GM23338 (cell line): ENCODE measurements at regions not wholly inside any gene's neighbourhood (a gene's known extent, or its start where the extent isn't known, plus 50 kb on each side); places are given as distances from the start of the nearest gene placed in this dataset.

Experiments used
- ATAC-seq: fragments of 200-7000 bp; cut with Tn5 transposase; 3 replicates; pipeline ENCODE4 v1.9.1; 2020
- DNase-seq: peaks from one replicate; pipeline ENCODE4 v3.0.0-alpha.2; 2015; ENCODE audit warnings: low spot score
- H2AFZ ChIP-seq: fragments of 200-600 bp; sonication (generic); 2 replicates; pipeline ENCODE4 v1.8.0; 2016; ENCODE audit warnings: antibody characterized with exemption, mild to moderate bottlenecking, moderate library complexity
- H3F3A ChIP-seq: fragments of 200-600 bp; sonication (generic); replicated peaks from 2 replicates; pipeline ENCODE4 v1.8.0; 2017; ENCODE audit warnings: antibody characterized with exemption, mixed run types, low read depth
- H3K27ac ChIP-seq: fragments of 200-600 bp; sonication (generic); 2 replicates; pipeline ENCODE4 v1.6.1; 2016; ENCODE audit warnings: low read depth
- H3K27me3 ChIP-seq: fragments of 200-600 bp; sonication (generic); 2 replicates; pipeline ENCODE4 v1.8.0; 2016; ENCODE audit warnings: mild to moderate bottlenecking, mixed run types, moderate library complexity; ENCODE audit not compliant: insufficient read depth
- H3K36me3 ChIP-seq: fragments of 200-600 bp; sonication (generic); 2 replicates; pipeline ENCODE4 v1.8.0; 2016; ENCODE audit warnings: mild to moderate bottlenecking; ENCODE audit not compliant: insufficient read depth
- H3K4me1 ChIP-seq: fragments of 200-600 bp; sonication (generic); 2 replicates; pipeline ENCODE4 v1.8.0; 2016; ENCODE audit warnings: mild to moderate bottlenecking, moderate library complexity; ENCODE audit not compliant: insufficient read depth
- H3K4me2 ChIP-seq: fragments of 200-600 bp; sonication (generic); 2 replicates; pipeline ENCODE4 v1.7.1; 2017; ENCODE audit warnings: mixed run types
- H3K4me3 ChIP-seq: fragments of 200-600 bp; sonication (generic); 2 replicates; pipeline ENCODE4 v1.6.1; 2016; ENCODE audit warnings: mixed run types
- H3K79me2 ChIP-seq: fragments of 200-600 bp; sonication (generic); replicated peaks from 2 replicates; pipeline ENCODE4 v1.8.0; 2017; ENCODE audit warnings: mild to moderate bottlenecking; ENCODE audit not compliant: insufficient read depth
- H3K9me2 ChIP-seq: fragments of 200-600 bp; sonication (generic); 2 replicates; pipeline ENCODE4 v1.8.0; 2017; ENCODE audit not compliant: insufficient read depth
- H4K20me1 ChIP-seq: fragments of 200-600 bp; sonication (generic); replicated peaks from 2 replicates; pipeline ENCODE4 v1.8.0; 2017; ENCODE audit warnings: mild to moderate bottlenecking; ENCODE audit not compliant: insufficient read depth
- H3K27ac Mint-ChIP-seq: 2 replicates; pipeline ENCODE4 v1.8.0; 2020; ENCODE audit warnings: inconsistent platforms, mild to moderate bottlenecking, moderate library complexity, mixed read lengths
- H3K27me3 Mint-ChIP-seq: 3 replicates; pipeline ENCODE4 v1.8.0; 2022; ENCODE audit warnings: low read depth, mild to moderate bottlenecking, moderate library complexity, mixed read lengths, inconsistent platforms; ENCODE audit not compliant: insufficient read depth, poor library complexity
- H3K36me3 Mint-ChIP-seq: 3 replicates; pipeline ENCODE4 v1.8.0; 2021; ENCODE audit warnings: low read depth, mild to moderate bottlenecking, inconsistent platforms, moderate library complexity, mixed read lengths
- H3K4me1 Mint-ChIP-seq: 3 replicates; pipeline ENCODE4 v1.8.0; 2020; ENCODE audit warnings: mild to moderate bottlenecking, inconsistent platforms, mixed read lengths
- H3K4me3 Mint-ChIP-seq: 3 replicates; pipeline ENCODE4 v1.8.0; 2021; ENCODE audit warnings: moderate library complexity, mild to moderate bottlenecking, inconsistent platforms, mixed read lengths
- H3K9me3 Mint-ChIP-seq: 3 replicates; pipeline ENCODE4 v1.8.0; 2020; ENCODE audit warnings: moderate library complexity, mild to moderate bottlenecking, inconsistent platforms, mixed read lengths
- EZH2phosphoT487 ChIP-seq: fragments of 200-600 bp; sonication (generic); IDR thresholded peaks from one replicate; pipeline ENCODE4 v1.8.1; 2018; ENCODE audit warnings: antibody characterized with exemption; ENCODE audit not compliant: unreplicated experiment
- NANOG ChIP-seq: IDR thresholded peaks from 2 replicates; pipeline ENCODE4 v1.6.1; 2016; ENCODE audit warnings: antibody characterized with exemption, borderline replicate concordance
- POLR2AphosphoS5 ChIP-seq: IDR thresholded peaks from 2 replicates; pipeline ENCODE4 v1.6.1; 2016; ENCODE audit warnings: antibody characterized with exemption, low read depth
- STAT1 ChIP-seq: IDR thresholded peaks from one replicate; pipeline ENCODE4 v1.6.1; 2016; ENCODE audit warnings: antibody characterized with exemption; ENCODE audit not compliant: unreplicated experiment
- ZNF114 ChIP-seq: fragments of 250-450 bp; sonication (Bioruptor Pico); IDR thresholded peaks from 2 replicates; pipeline ENCODE4 v1.5.0; 2020; ENCODE audit warnings: mild to moderate bottlenecking, moderate library complexity
- ZNF331 ChIP-seq: fragments of 250-450 bp; sonication (Bioruptor Pico); IDR thresholded peaks from 2 replicates; pipeline ENCODE4 v1.5.0; 2020; ENCODE audit warnings: low read depth, mild to moderate bottlenecking, moderate library complexity
- TF ChIP-seq, protein P1 (sequence below), 2 experiments: fragments of 200-600 bp in 1 of 2; sonication (generic) in 1 of 2; conservative IDR thresholded peaks; 2 replicates each; pipeline versions ENCODE4 v1.5.1 to v1.6.1; 2016 to 2017; ENCODE audit warnings: antibody characterized with exemption in 2 of 2, low read depth in 2 of 2, mild to moderate bottlenecking in 2 of 2, moderate library complexity in 1 of 2
- TF ChIP-seq, protein P2 (sequence below): IDR thresholded peaks from one replicate; pipeline ENCODE4 v1.6.1; 2018; ENCODE audit warnings: antibody characterized with exemption; ENCODE audit not compliant: unreplicated experiment

DNA sequence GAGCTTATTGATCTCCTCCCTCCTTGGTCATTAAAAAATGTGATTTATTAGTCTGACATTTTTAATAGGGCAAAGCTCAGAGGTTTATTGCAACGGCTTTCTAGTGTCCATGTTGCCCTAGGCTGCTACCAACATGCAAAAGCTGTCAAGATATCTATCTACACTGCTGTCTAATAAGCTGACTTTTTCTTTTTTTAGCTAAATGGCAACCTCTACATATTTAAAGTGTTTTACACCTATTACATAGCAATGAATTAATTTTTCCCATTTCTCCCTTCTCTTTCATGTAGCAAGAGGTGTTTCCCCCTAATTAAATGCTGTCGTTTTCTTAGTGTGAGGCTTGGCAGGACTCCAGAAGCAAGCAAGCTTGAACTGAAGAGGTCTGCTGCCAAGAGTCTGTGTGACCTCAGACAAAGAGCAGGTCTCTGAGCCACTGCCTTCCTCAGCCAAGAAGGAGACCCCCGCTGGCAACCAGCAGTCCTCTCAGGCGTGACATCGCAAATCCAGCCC is 79.4 kb downstream of the GAS1 start:
- H3F3A ChIP-seq, result no peaks in the 10 kb centered on the region
- H3K79me2 ChIP-seq, result no peaks in the 10 kb centered on the region
- ATAC-seq (peak; percentile 83), DNase-seq (peak; percentile 13)
- H3K27me3 ChIP-seq, result no peaks in the 10 kb centered on the region
- no peak overlapping the region for H3K27ac ChIP-seq
- TF ChIP-seq NANOG, result no peak
- TF ChIP-seq, protein P1, sequence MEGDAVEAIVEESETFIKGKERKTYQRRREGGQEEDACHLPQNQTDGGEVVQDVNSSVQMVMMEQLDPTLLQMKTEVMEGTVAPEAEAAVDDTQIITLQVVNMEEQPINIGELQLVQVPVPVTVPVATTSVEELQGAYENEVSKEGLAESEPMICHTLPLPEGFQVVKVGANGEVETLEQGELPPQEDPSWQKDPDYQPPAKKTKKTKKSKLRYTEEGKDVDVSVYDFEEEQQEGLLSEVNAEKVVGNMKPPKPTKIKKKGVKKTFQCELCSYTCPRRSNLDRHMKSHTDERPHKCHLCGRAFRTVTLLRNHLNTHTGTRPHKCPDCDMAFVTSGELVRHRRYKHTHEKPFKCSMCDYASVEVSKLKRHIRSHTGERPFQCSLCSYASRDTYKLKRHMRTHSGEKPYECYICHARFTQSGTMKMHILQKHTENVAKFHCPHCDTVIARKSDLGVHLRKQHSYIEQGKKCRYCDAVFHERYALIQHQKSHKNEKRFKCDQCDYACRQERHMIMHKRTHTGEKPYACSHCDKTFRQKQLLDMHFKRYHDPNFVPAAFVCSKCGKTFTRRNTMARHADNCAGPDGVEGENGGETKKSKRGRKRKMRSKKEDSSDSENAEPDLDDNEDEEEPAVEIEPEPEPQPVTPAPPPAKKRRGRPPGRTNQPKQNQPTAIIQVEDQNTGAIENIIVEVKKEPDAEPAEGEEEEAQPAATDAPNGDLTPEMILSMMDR (conservative IDR thresholded peaks at IDR 0.05; ENCODE audit: low read depth in 2 of 2), result 0 out of 4 replicates have a peak, but pooled peaks of 1 of the 2 experiments have one; percentile 1
- H4K20me1 ChIP-seq, result no peaks in the 10 kb centered on the region
- no peaks in the 10 kb centered on the region for H3K9me2 ChIP-seq
- Mint-ChIP-seq H3K4me1 (peaks cover 10% of the 10 kb centered on the region), H3K36me3 (no peaks in the 10 kb centered on the region), H3K27me3 (peaks cover 4% of the 10 kb centered on the region), H3K27ac (no peak overlapping the region), H3K9me3 (no peaks in the 10 kb centered on the region), H3K4me3 (no peak overlapping the region)
- no peaks in the 10 kb centered on the region for H3K4me1 ChIP-seq
- H2AFZ ChIP-seq, result peak overlapping the region; percentile 75; the same call in 1 of the 2 replicates
- no peak overlapping the region for H3K4me3 ChIP-seq
- H3K4me2 ChIP-seq, result no peak overlapping the region
- no peaks in the 10 kb centered on the region for H3K36me3 ChIP-seq

DNA sequence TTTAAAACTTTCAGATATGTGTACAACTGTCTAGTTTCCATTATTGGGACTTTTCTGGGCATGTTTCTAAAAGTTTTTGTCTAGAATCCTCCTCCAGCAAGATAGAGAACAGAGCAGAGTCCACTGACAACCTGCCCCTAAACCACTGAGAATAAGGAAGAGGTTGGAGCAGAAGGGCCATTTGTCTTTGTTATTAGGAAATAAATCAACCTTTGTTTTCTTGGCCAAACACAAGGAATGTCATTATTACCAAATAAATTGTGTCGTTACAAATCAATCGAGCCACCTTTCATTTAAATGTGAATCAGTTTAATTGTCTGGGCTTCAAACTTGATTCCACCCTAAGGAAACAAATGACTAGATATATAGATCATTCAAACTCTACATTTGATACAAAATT is 81.4 kb downstream of the GAS1 start:
- Histone ChIP-seq H3K4me3 (no peak overlapping the region), H3K27ac (no peak overlapping the region), H3F3A (no peaks in the 10 kb centered on the region), H3K27me3 (no peaks in the 10 kb centered on the region), H3K36me3 (no peaks in the 10 kb centered on the region), H3K4me1 (no peaks in the 10 kb centered on the region), H4K20me1 (no peaks in the 10 kb centered on the region), H3K9me2 (no peaks in the 10 kb centered on the region; the same call in 1 of the 2 replicates), H3K4me2 (no peak overlapping the region), H2AFZ (no peak overlapping the region), H3K79me2 (no peaks in the 10 kb centered on the region)
- no peak overlapping the region for H3K27ac Mint-ChIP-seq
- TF ChIP-seq, protein P2, sequence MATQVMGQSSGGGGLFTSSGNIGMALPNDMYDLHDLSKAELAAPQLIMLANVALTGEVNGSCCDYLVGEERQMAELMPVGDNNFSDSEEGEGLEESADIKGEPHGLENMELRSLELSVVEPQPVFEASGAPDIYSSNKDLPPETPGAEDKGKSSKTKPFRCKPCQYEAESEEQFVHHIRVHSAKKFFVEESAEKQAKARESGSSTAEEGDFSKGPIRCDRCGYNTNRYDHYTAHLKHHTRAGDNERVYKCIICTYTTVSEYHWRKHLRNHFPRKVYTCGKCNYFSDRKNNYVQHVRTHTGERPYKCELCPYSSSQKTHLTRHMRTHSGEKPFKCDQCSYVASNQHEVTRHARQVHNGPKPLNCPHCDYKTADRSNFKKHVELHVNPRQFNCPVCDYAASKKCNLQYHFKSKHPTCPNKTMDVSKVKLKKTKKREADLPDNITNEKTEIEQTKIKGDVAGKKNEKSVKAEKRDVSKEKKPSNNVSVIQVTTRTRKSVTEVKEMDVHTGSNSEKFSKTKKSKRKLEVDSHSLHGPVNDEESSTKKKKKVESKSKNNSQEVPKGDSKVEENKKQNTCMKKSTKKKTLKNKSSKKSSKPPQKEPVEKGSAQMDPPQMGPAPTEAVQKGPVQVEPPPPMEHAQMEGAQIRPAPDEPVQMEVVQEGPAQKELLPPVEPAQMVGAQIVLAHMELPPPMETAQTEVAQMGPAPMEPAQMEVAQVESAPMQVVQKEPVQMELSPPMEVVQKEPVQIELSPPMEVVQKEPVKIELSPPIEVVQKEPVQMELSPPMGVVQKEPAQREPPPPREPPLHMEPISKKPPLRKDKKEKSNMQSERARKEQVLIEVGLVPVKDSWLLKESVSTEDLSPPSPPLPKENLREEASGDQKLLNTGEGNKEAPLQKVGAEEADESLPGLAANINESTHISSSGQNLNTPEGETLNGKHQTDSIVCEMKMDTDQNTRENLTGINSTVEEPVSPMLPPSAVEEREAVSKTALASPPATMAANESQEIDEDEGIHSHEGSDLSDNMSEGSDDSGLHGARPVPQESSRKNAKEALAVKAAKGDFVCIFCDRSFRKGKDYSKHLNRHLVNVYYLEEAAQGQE, result no peak
- TF ChIP-seq STAT1, result no peak
- TF ChIP-seq ZNF331 (CRISPR knock-in tag), result no peak
- no peak for TF ChIP-seq EZH2phosphoT487
- TF ChIP-seq POLR2AphosphoS5, result no peak
- no peak for TF ChIP-seq NANOG
- no peak for TF ChIP-seq ZNF114 (CRISPR knock-in tag)
- no peaks in the 10 kb centered on the region for H3K9me3 Mint-ChIP-seq
- H3K4me1 Mint-ChIP-seq, result peaks cover 10% of the 10 kb centered on the region
- ATAC-seq (no peak), DNase-seq (no peak)
- H3K27me3 Mint-ChIP-seq, result peaks cover 2% of the 10 kb centered on the region
- no peak overlapping the region for H3K4me3 Mint-ChIP-seq
- no peaks in the 10 kb centered on the region for H3K36me3 Mint-ChIP-seq
